HG03439 (cell line): ENCODE measurements at regions not wholly inside any gene's neighbourhood (a gene's known extent, or its start where the extent isn't known, plus 50 kb on each side); places are given as distances from the start of the nearest gene placed in this dataset.

Experiments
- ATAC-seq: cut with Tn5 transposase; IDR thresholded peaks from one replicate; pipeline ENCODE4 v1.9.1; 2021; ENCODE audit warnings: mild to moderate bottlenecking, moderate library complexity; ENCODE audit not compliant: unreplicated experiment

- ATAC-seq = no peak
Observed at GRCh38 chr16:66220702-66221101, 145.8 kb upstream of the CDH5 start.

- no peak for ATAC-seq
Observed at GRCh38 chr16:66219491-66219890, 147.0 kb upstream of the CDH5 start.

- no peak for ATAC-seq
Observed at GRCh38 chr16:66212428-66212827, 154.1 kb upstream of the CDH5 start.

GRCh38 chr16:66211651-66212050 lies 154.8 kb upstream of the CDH5 start:
- ATAC-seq = no peak

- no peak for ATAC-seq
Observed at GRCh38 chr16:66207883-66208265, 158.6 kb upstream of the CDH5 start.

- ATAC-seq = no peak
Observed at GRCh38 chr16:66207139-66207882, 159.2 kb upstream of the CDH5 start.

- no peak for ATAC-seq
Observed at GRCh38 chr16:66206363-66206762, 160.1 kb upstream of the CDH5 start.

GRCh38 chr16:66205287-66206231 lies 160.9 kb upstream of the CDH5 start:
- ATAC-seq = no peak

GRCh38 chr16:66204756-66205155 lies 161.7 kb upstream of the CDH5 start:
- no peak for ATAC-seq

GRCh38 chr16:66203476-66203875 lies 163.0 kb upstream of the CDH5 start:
- ATAC-seq = no peak

- no peak for ATAC-seq
Observed at GRCh38 chr16:66199189-66199588, 167.3 kb upstream of the CDH5 start.

GRCh38 chr16:66198641-66199040 lies 167.8 kb upstream of the CDH5 start:
- ATAC-seq = no peak

GRCh38 chr16:66197668-66198278 lies 168.7 kb upstream of the CDH5 start:
- ATAC-seq = no peak

- no peak for ATAC-seq
Observed at GRCh38 chr16:66196770-66197169, 169.7 kb upstream of the CDH5 start.

- ATAC-seq = no peak
Observed at GRCh38 chr16:66194866-66195265, 171.6 kb upstream of the CDH5 start.

- no peak for ATAC-seq
Observed at GRCh38 chr16:66193543-66194229, 172.8 kb upstream of the CDH5 start.

- ATAC-seq = no peak
Observed at GRCh38 chr16:66190411-66190810, 176.1 kb upstream of the CDH5 start.

GRCh38 chr16:66189951-66190350 lies 176.5 kb upstream of the CDH5 start:
- ATAC-seq = no peak

GRCh38 chr16:66188917-66189725 lies 177.4 kb upstream of the CDH5 start:
- ATAC-seq = no peak

- ATAC-seq = no peak
Observed at GRCh38 chr16:66186251-66186785, 180.2 kb upstream of the CDH5 start.
